ENCODE measurements at regions not wholly inside any gene's neighbourhood (a gene's known extent, or its start where the extent isn't known, plus 50 kb on each side); places are given as distances from the start of the nearest gene placed in this dataset.

- Histone ChIP-seq H3K27me3 (replicated peaks) (no peaks in the 10 kb centered on the region), H3K36me3 (no peaks in the 10 kb centered on the region), H3K9me3 (replicated peaks) (no peaks in the 10 kb centered on the region), H3K4me3 (no peak overlapping the region), H3K27ac (no peak overlapping the region), H3K4me1 (replicated peaks) (no peaks in the 10 kb centered on the region)
- DNase-seq (ENCODE audit: low read depth in 1 of 2, low spot score in 2 of 2) = no peak
Measured at GRCh38 chr6:156464100-156464878, 312.9 kb upstream of the ARID1B start.

- no peak for DNase-seq (ENCODE audit: low read depth in 1 of 2, low spot score in 2 of 2)
- Histone ChIP-seq H3K36me3 (no peaks in the 10 kb centered on the region), H3K4me3 (no peak overlapping the region), H3K27ac (no peak overlapping the region), H3K4me1 (replicated peaks) (no peaks in the 10 kb centered on the region), H3K27me3 (replicated peaks) (no peaks in the 10 kb centered on the region), H3K9me3 (replicated peaks) (no peaks in the 10 kb centered on the region)
Measured at GRCh38 chr6:156461647-156462046, 315.5 kb upstream of the ARID1B start.

GRCh38 chr6:156457601-156458000, 319.6 kb upstream of the ARID1B start:
- Histone ChIP-seq H3K27me3 (replicated peaks) (no peaks in the 10 kb centered on the region), H3K4me3 (no peak overlapping the region), H3K4me1 (replicated peaks) (no peaks in the 10 kb centered on the region), H3K36me3 (no peaks in the 10 kb centered on the region), H3K9me3 (replicated peaks) (no peaks in the 10 kb centered on the region), H3K27ac (no peak overlapping the region)
- DNase-seq (ENCODE audit: low read depth in 1 of 2, low spot score in 2 of 2) = no peak

- Histone ChIP-seq H3K9me3 (replicated peaks) (no peaks in the 10 kb centered on the region), H3K27me3 (replicated peaks) (no peaks in the 10 kb centered on the region), H3K4me1 (replicated peaks) (no peaks in the 10 kb centered on the region), H3K4me3 (no peak overlapping the region), H3K27ac (no peak overlapping the region), H3K36me3 (no peaks in the 10 kb centered on the region)
- DNase-seq (ENCODE audit: low read depth in 1 of 2, low spot score in 2 of 2) = no peak
Measured at GRCh38 chr6:156455847-156456246, 321.3 kb upstream of the ARID1B start.

- H3K36me3 ChIP-seq = no peaks in the 10 kb centered on the region
- no peak for DNase-seq (ENCODE audit: low read depth in 1 of 2, low spot score in 2 of 2)
- H3K9me3 ChIP-seq (replicated peaks) = no peaks in the 10 kb centered on the region
- no peaks in the 10 kb centered on the region for H3K4me1 ChIP-seq (replicated peaks)
- H3K27ac ChIP-seq = no peak overlapping the region
- H3K27me3 ChIP-seq (replicated peaks) = no peaks in the 10 kb centered on the region
- H3K4me3 ChIP-seq = no peak overlapping the region
Measured at GRCh38 chr6:156454867-156455266, 322.3 kb upstream of the ARID1B start.

GRCh38 chr6:156451726-156452125, 325.5 kb upstream of the ARID1B start:
- H3K36me3 ChIP-seq = no peaks in the 10 kb centered on the region
- no peaks in the 10 kb centered on the region for H3K4me1 ChIP-seq (replicated peaks)
- no peaks in the 10 kb centered on the region for H3K9me3 ChIP-seq (replicated peaks)
- DNase-seq (ENCODE audit: low read depth in 1 of 2, low spot score in 2 of 2) = no peak
- no peak overlapping the region for H3K27ac ChIP-seq
- no peak overlapping the region for H3K4me3 ChIP-seq
- no peaks in the 10 kb centered on the region for H3K27me3 ChIP-seq (replicated peaks)

- DNase-seq (ENCODE audit: low read depth in 1 of 2, low spot score in 2 of 2) = no peak
- no peak overlapping the region for H3K4me3 ChIP-seq
- H3K27ac ChIP-seq = no peak overlapping the region
- no peaks in the 10 kb centered on the region for H3K4me1 ChIP-seq (replicated peaks)
- H3K36me3 ChIP-seq = no peaks in the 10 kb centered on the region
- no peaks in the 10 kb centered on the region for H3K27me3 ChIP-seq (replicated peaks)
- no peaks in the 10 kb centered on the region for H3K9me3 ChIP-seq (replicated peaks)
Measured at GRCh38 chr6:156451088-156451487, 326.1 kb upstream of the ARID1B start.

- Histone ChIP-seq H3K27me3 (replicated peaks) (no peaks in the 10 kb centered on the region), H3K4me3 (no peak overlapping the region), H3K9me3 (replicated peaks) (no peaks in the 10 kb centered on the region), H3K27ac (no peak overlapping the region), H3K36me3 (no peaks in the 10 kb centered on the region), H3K4me1 (replicated peaks) (no peaks in the 10 kb centered on the region)
- DNase-seq (ENCODE audit: low read depth in 1 of 2, low spot score in 2 of 2) = no peak
Measured at GRCh38 chr6:156450421-156450820, 326.8 kb upstream of the ARID1B start.

GRCh38 chr6:156449569-156449968, 327.6 kb upstream of the ARID1B start:
- Histone ChIP-seq H3K9me3 (replicated peaks) (no peaks in the 10 kb centered on the region), H3K4me1 (replicated peaks) (no peaks in the 10 kb centered on the region), H3K27me3 (replicated peaks) (no peaks in the 10 kb centered on the region), H3K27ac (no peak overlapping the region), H3K36me3 (no peaks in the 10 kb centered on the region), H3K4me3 (no peak overlapping the region)
- DNase-seq (ENCODE audit: low read depth in 1 of 2, low spot score in 2 of 2) = no peak

GRCh38 chr6:156449128-156449527, 328.1 kb upstream of the ARID1B start:
- Histone ChIP-seq H3K4me1 (replicated peaks) (no peaks in the 10 kb centered on the region), H3K27me3 (replicated peaks) (no peaks in the 10 kb centered on the region), H3K36me3 (no peaks in the 10 kb centered on the region), H3K9me3 (replicated peaks) (no peaks in the 10 kb centered on the region), H3K27ac (no peak overlapping the region), H3K4me3 (no peak overlapping the region)
- DNase-seq (ENCODE audit: low read depth in 1 of 2, low spot score in 2 of 2) = no peak

GRCh38 chr6:156448579-156448978, 328.6 kb upstream of the ARID1B start:
- no peaks in the 10 kb centered on the region for H3K4me1 ChIP-seq (replicated peaks)
- no peak for DNase-seq (ENCODE audit: low read depth in 1 of 2, low spot score in 2 of 2)
- H3K36me3 ChIP-seq = no peaks in the 10 kb centered on the region
- H3K27me3 ChIP-seq (replicated peaks) = no peaks in the 10 kb centered on the region
- no peaks in the 10 kb centered on the region for H3K9me3 ChIP-seq (replicated peaks)
- no peak overlapping the region for H3K4me3 ChIP-seq
- H3K27ac ChIP-seq = no peak overlapping the region

GRCh38 chr6:156440688-156441087, 336.5 kb upstream of the ARID1B start:
- Histone ChIP-seq H3K4me1 (replicated peaks) (no peaks in the 10 kb centered on the region), H3K4me3 (no peak overlapping the region), H3K9me3 (replicated peaks) (no peaks in the 10 kb centered on the region), H3K27me3 (replicated peaks) (no peaks in the 10 kb centered on the region; the same call in 1 of the 2 replicates), H3K27ac (no peak overlapping the region), H3K36me3 (no peaks in the 10 kb centered on the region)
- no peak for DNase-seq (ENCODE audit: low read depth in 1 of 2, low spot score in 2 of 2)

GRCh38 chr6:156438350-156438923, 338.7 kb upstream of the ARID1B start:
- H3K9me3 ChIP-seq (replicated peaks) = no peaks in the 10 kb centered on the region
- no peak for DNase-seq (ENCODE audit: low read depth in 1 of 2, low spot score in 2 of 2)
- no peaks in the 10 kb centered on the region for H3K4me1 ChIP-seq (replicated peaks)
- H3K27ac ChIP-seq = no peak overlapping the region
- H3K27me3 ChIP-seq (replicated peaks) = no peaks in the 10 kb centered on the region; the same call in 1 of the 2 replicates
- no peaks in the 10 kb centered on the region for H3K36me3 ChIP-seq
- no peak overlapping the region for H3K4me3 ChIP-seq

GRCh38 chr6:156437121-156437879, 339.9 kb upstream of the ARID1B start:
- H3K4me3 ChIP-seq = no peak overlapping the region
- no peaks in the 10 kb centered on the region for H3K9me3 ChIP-seq (replicated peaks)
- no peak for DNase-seq (ENCODE audit: low read depth in 1 of 2, low spot score in 2 of 2)
- H3K36me3 ChIP-seq = no peaks in the 10 kb centered on the region
- H3K27ac ChIP-seq = no peak overlapping the region
- no peaks in the 10 kb centered on the region for H3K4me1 ChIP-seq (replicated peaks)
- no peaks in the 10 kb centered on the region; the same call in 1 of the 2 replicates for H3K27me3 ChIP-seq (replicated peaks)

Data from SJSA1 (cell line).